GM10248 (cell line): ENCODE measurements at regions not wholly inside any gene's neighbourhood (a gene's known extent, or its start where the extent isn't known, plus 50 kb on each side); places are given as distances from the start of the nearest gene placed in this dataset.
A peak's percentile ranks its signal among the peaks of the same experiment; 100 is the strongest.

Experiments used
- CTCF ChIA-PET: fragments of 300-600 bp; sonication (Branson Sonifier 250); formaldehyde crosslinking; extraction: SDS; loops from one replicate; lab custom pipeline; 2021; ENCODE audit warnings: antibody characterized with exemption; lab: Yijun Ruan, JAX
- POLR2A ChIA-PET: fragments of 350-650 bp; sonication (Branson Sonifier 250); formaldehyde crosslinking; extraction: SDS; loops from one replicate; lab custom pipeline; 2020; ENCODE audit warnings: antibody characterized with exemption; lab: Yijun Ruan, JAX
- DNase-seq: peaks from one replicate; pipeline ENCODE4 v3.0.0; 2012; ENCODE audit errors: extremely low spot score
- CTCF ChIP-seq: IDR thresholded peaks from 2 replicates; pipeline ENCODE4 v1.5.1; 2012; ENCODE audit warnings: mild to moderate bottlenecking, low read depth; ENCODE audit errors: extremely low read depth, missing control alignments, control extremely low read depth

DNA sequence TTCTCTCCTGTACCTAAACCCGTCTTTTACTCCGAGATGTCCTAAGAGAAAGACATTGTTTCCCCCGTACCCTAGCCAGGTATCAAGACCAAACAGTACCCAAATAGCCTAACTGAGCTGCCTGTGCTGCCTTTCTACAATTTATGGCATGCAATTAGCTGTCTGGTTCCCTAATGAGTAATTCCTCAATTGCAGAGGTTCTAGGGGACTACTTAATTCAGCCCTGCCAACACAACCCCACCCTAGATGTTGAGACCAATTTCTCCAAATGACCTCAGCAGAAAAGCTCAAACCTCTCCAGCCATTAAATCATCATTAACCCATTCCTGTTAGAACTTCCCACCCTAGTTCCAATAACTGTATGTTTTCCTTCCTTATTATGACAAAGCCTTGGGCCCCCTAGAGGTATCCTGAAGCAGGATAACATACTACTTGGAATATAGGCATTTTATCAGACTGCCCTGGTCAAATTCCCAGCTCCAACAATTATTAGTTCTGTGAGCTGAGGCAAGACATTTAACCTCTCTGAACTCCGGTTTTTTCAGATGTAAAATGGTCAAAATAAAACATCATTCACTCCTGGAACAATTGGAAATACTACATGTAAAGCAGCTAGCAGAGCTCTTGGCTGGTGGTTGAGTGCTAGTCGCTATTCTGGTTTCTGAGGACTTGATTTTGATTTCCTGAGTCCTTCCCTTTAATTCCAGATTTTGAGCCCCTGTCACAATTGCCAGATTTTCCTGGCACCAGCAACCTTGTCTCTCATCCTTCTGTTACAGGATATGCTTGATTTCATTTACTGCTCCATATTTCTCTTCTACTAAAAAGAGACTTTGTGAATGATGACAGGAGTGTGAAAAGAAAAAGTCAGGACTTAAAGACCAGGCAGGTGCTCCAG, 244.6 kb upstream of the TENM3 start:
- DNase-seq: no peak
- no peak for TF ChIP-seq CTCF
- POLR2A ChIA-PET: no interaction called here
- CTCF ChIA-PET: interaction anchor here (1.7 kb wide), 1 partner anchor 9 kb away, joined by 6 read pairs; no protein-coding TSS in a partner anchor

- POLR2A ChIA-PET: no interaction called here
- TF ChIP-seq CTCF: no peak
- CTCF ChIA-PET: no interaction called here
- DNase-seq: no peak
Observed at GRCh38 chr4:182000077-182000476, 243.1 kb upstream of the TENM3 start.

DNA sequence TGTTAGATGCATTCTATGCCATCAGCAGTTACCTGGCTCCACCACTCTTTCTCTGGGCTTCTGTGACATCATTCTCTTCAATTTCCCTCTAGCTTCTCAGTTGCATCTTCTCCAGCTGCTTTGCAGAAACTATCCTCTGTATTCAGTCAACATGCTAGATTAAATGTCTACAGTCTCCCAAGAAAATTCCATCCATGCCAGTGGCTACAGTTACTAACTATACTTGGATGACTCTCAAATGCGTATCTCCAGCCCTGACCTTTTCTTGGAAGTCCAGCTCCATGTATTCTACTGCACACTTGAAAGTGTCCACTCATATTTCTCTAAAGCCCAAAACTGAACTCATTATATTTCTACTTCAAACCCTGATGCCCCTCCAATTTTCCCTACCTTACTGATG, 232.3 kb upstream of the TENM3 start:
- ChIA-PET POLR2A (no interaction called here), CTCF (no interaction called here)
- DNase-seq: no peak
- no peak for TF ChIP-seq CTCF

GRCh38 chr4:182014164-182014563, 229.0 kb upstream of the TENM3 start:
- DNase-seq: no peak
- ChIA-PET CTCF (interaction anchor here (1.2 kb wide), 1 partner anchor 9 kb away, joined by 3 read pairs; no protein-coding TSS in a partner anchor), POLR2A (no interaction called here)
- no peak for TF ChIP-seq CTCF

- TF ChIP-seq CTCF: no peak
- POLR2A ChIA-PET: no interaction called here
- no peak for DNase-seq
- CTCF ChIA-PET: no interaction called here
Observed at GRCh38 chr4:182015014-182015413, 228.2 kb upstream of the TENM3 start.

DNA sequence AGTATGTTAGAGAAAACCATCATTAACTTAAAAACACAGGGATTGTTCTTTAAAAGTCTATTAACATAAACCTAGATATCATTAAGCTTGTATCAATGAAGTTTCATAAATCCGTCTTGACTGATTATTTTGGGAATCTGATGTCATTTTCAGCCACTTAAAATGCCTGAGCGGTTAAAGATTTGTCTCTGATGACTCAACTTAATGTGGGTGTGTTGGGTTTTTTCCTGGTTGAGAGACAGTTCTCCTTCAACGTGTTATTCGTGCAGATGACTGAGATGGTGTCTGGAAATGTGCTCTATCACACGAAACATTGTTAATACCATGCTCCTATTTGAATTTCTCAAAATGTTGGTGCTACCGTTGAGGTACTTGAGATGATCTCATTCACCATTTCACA, 227.3 kb upstream of the TENM3 start:
- ChIA-PET CTCF (no interaction called here), POLR2A (no interaction called here)
- peak; percentile 34 for DNase-seq
- no peak for TF ChIP-seq CTCF

- ChIA-PET CTCF (no interaction called here), POLR2A (no interaction called here)
- TF ChIP-seq CTCF: no peak
- DNase-seq: no peak
Observed at GRCh38 chr4:182017038-182017437, 226.2 kb upstream of the TENM3 start.
